HG02943 (cell line): ENCODE measurements at regions not wholly inside any gene's neighbourhood (a gene's known extent, or its start where the extent isn't known, plus 50 kb on each side); places are given as distances from the start of the nearest gene placed in this dataset.
"Not testable (repeated sequence)": the region's sequence is repeated elsewhere in the genome, so short reads cannot be mapped to it uniquely, and the experiment has no call there.

ENCODE experiments used
- ATAC-seq: cut with Tn5 transposase; IDR thresholded peaks from one replicate; pipeline ENCODE4 v1.9.1; 2021; ENCODE audit warnings: mild to moderate bottlenecking, low read depth, moderate library complexity; ENCODE audit not compliant: unreplicated experiment

GRCh38 chr14:43483415-43483814 lies 1023.7 kb downstream of the FSCB start:
- ATAC-seq, result no peak

GRCh38 chr14:43481864-43482263 lies 1025.2 kb downstream of the FSCB start:
- no peak for ATAC-seq

- ATAC-seq, result no peak
These were observed 1026.1 kb downstream of the FSCB start for GRCh38 chr14:43480976-43481375.

GRCh38 chr14:43479596-43480195 lies 1027.4 kb downstream of the FSCB start:
- ATAC-seq, result no peak

DNA sequence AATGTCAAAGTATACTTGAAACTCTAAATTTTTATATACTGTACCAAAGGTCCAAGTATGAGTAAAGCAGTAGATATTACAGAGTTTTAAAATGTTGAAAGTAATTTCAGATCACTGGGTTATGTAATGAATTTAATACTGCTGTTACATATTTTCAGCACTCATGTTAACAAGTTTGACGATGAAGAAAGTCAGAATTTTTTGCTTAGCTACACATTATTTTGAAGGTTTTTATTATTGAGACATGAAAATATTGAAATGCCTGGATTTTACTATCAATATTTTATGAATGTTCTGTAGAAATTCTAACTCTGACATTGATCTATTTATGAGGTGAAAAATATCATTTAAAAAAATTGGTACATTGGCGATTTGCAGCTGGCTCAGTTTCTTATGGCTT lies 1030.3 kb downstream of the FSCB start:
- no peak for ATAC-seq

DNA sequence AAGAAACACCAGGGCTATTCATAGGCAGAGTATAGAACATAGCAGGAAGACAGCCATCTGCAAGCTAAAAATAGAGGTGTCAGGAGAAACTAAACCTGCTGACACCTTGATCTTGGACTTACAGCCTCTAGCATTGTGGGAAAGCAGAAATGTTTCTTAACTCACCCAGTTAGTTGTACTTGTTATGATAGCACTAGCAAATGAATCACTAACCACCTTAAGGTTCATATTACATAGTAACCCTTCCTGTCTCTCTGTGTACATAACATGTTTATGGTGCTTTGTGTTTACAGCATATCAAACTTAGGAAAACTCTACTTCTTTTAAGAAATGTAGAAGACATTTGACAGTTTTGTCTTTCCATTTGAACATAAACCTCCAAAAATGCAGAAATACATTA lies 1031.3 kb downstream of the FSCB start:
- no peak for ATAC-seq

GRCh38 chr14:43471595-43471994 lies 1035.5 kb downstream of the FSCB start:
- no peak for ATAC-seq

DNA sequence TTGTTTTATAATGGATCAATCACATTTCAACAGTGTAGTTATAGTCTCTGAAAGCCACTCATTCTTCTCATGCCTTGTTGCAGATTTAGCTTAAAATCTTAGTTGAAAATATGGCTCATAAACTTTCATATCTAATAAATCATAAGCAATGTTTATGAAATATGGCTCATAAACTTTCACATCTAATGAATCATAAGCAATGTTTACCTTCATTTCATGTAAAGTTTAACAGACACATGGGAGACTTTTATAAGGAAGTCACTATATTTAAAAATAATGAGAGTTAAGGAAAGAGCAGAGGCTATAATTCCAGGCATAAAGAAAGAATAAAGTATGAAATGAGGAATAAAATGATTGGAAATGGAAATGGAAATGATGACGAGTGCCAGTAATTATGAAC lies 1042.1 kb downstream of the FSCB start:
- ATAC-seq, result no peak

GRCh38 chr14:43449291-43449690 lies 1057.8 kb downstream of the FSCB start:
- no peak for ATAC-seq

DNA sequence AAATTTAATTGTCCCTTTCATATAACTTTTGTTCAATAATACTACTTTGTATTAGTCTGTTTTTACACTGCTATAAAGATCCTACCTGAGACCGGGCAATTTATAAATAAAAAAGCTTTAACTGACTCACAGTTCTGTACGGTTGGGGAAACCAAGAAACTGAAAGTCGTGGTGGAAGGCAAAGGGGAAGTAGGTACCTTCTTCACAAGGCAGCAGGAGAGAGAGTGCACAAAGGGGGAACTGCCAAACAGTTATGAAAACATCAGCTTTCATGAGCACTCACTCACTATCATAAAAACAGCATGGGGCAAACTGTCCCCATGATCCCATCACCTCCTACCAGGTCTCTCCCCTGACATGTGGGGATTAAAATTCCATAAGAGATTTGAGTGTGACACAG lies 1069.0 kb downstream of the FSCB start:
- ATAC-seq, result no peak

DNA sequence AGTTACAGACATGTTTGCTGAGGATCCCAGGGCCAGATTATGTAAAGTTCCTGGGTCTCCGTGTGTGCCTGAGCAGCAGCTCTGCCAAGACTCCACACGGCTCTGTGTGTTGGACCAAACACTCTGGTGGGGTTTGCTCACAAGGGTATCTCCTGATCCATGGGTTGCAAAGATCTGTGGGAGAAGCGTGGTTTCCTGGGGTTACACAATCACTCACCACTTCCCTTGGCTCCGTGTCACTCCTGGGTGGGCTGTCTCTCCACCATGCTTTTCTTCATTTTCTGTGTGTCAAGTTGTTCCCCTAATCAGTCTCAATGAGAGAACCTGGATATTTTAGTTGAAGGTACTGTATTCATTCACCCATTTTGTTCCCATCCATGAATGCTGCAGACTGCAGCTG lies 1088.8 kb downstream of the FSCB start:
- ATAC-seq, result no peak

GRCh38 chr14:43413084-43413483 lies 1094.0 kb downstream of the FSCB start:
- ATAC-seq, result no peak

- no peak for ATAC-seq
These were observed 1095.2 kb downstream of the FSCB start for GRCh38 chr14:43411841-43412240.

DNA sequence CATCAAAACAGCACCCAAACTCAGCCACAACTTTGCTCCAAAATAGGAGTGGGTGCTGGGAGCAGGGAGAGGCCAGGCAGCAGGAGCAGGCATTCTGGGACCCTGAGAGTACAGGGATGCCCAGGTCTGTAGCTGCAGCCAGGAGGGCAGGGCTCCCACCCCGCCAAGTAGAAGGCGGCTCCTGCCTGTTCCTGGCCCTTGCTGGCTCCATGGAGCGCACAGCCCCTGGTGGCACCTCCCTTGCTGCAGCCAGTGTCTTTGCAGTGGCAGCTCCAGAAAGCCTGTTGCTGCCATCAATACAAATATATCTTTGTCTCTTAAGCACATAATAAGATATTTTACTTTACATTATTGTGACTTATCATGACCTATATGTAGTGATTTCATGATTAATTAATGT lies 1096.5 kb downstream of the FSCB start:
- no peak for ATAC-seq

DNA sequence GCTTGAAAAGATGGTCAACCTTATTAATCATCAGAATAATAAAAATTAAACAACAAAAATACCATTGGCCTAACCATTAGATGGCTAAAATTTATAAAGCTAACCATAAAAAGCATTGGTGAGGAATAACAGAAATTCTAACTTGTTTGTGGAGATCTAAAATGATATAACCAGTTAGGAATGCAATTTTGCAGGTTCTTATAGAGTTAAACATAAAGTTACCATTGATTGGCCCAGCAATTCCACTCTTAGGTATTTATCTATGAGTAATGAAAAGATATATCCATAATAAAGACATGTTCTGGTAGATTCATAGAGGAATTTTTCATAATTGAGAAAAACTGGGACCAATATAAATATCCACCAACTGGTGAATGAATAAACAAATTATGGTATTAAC lies 1098.6 kb downstream of the FSCB start:
- ATAC-seq, result no peak

GRCh38 chr14:43407706-43408105 lies 1099.4 kb downstream of the FSCB start:
- no peak for ATAC-seq

GRCh38 chr14:43406931-43407330 lies 1100.2 kb downstream of the FSCB start:
- ATAC-seq, result no peak

DNA sequence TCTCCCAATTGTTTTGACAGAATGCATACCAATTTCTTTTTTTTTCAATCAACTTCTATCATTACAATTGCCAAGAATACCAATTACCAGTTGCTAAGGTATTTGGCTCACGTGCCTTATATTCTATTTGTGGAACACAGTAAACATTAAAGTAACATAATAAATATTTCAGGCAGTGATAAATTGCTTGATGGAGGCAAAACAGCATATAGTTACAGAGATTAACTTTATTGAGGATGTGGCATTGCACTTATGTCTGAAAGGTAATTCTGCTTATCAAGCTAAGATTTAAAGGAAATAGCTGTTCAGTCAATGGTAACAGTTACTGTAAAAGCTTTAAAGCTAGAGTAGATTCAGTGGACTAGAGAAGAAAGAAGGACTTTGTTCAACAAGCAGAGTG lies 1107.8 kb downstream of the FSCB start:
- no peak for ATAC-seq

- not testable (repeated sequence) for ATAC-seq
These were observed 1136.6 kb downstream of the FSCB start for GRCh38 chr14:43370565-43370896.

GRCh38 chr14:43369710-43370564 lies 1137.1 kb downstream of the FSCB start:
- ATAC-seq, result no peak

DNA sequence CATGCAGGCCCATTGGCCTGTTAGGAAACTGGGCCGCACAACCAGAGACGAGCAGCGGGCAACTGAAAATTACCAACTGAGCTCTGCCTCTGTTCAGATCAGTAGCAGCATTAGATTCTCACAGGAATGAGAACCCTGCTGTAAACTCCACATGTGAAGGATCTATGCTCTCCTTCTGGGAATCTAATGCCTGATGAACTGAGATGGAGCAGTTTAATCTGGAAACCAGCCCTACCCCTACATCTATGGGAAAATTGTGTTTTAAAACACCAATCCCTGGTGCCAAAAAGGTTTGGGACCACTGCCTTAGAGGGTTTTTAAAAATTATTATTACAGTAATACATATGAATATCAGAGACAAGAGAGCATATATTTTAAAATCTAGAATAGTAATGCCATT lies 1144.5 kb downstream of the FSCB start:
- no peak for ATAC-seq

GRCh38 chr14:43361751-43362150 lies 1145.3 kb downstream of the FSCB start:
- ATAC-seq, result no peak
